ENCODE measurements at regions not wholly inside any gene's neighbourhood (a gene's known extent, or its start where the extent isn't known, plus 50 kb on each side); places are given as distances from the start of the nearest gene placed in this dataset.

GRCh38 chr2:236335696-236336574, 71.7 kb upstream of the ASB18 start:
- TF ChIP-seq CTCF (conservative IDR thresholded peaks at IDR 0.05; ENCODE audit: low read depth, low read length) = no peak
- TF ChIP-seq EZH2 (IDR thresholded peaks at IDR 0.05; ENCODE audit: low read length, unreplicated experiment) = no peak

Data from PC-3 (cell line).